ENCODE measurements at regions not wholly inside any gene's neighbourhood (a gene's known extent, or its start where the extent isn't known, plus 50 kb on each side); places are given as distances from the start of the nearest gene placed in this dataset.

- H3K4me3 Mint-ChIP-seq, result no peak overlapping the region
- H3K4me1 Mint-ChIP-seq (ENCODE audit: low read depth), result no peaks in the 10 kb centered on the region
- no peak overlapping the region for H3K27ac Mint-ChIP-seq
- no peaks in the 10 kb centered on the region for H3K27me3 Mint-ChIP-seq
- H3K9me3 Mint-ChIP-seq (ENCODE audit: low read depth), result no peaks in the 10 kb centered on the region
- H3K36me3 Mint-ChIP-seq, result no peaks in the 10 kb centered on the region
Measured at GRCh38 chr5:33364406-33364805, 76.4 kb upstream of the TARS1 start.

GRCh38 chr5:33367416-33367815, 73.3 kb upstream of the TARS1 start:
- H3K4me1 Mint-ChIP-seq (ENCODE audit: low read depth), result no peaks in the 10 kb centered on the region
- no peaks in the 10 kb centered on the region for H3K27me3 Mint-ChIP-seq

GRCh38 chr5:33369485-33370465, 71.0 kb upstream of the TARS1 start:
- no peaks in the 10 kb centered on the region for H3K4me1 Mint-ChIP-seq (ENCODE audit: low read depth)
- no peak overlapping the region for H3K27ac Mint-ChIP-seq
- H3K4me3 Mint-ChIP-seq, result no peak overlapping the region
- H3K36me3 Mint-ChIP-seq, result no peaks in the 10 kb centered on the region
- H3K27me3 Mint-ChIP-seq, result no peaks in the 10 kb centered on the region
- H3K9me3 Mint-ChIP-seq (ENCODE audit: low read depth), result no peaks in the 10 kb centered on the region

More at GRCh38 chr5:33367416-33367815, 73.3 kb upstream of the TARS1 start:
- Mint-ChIP-seq H3K9me3 (ENCODE audit: low read depth) (no peaks in the 10 kb centered on the region), H3K36me3 (no peaks in the 10 kb centered on the region), H3K27ac (no peak overlapping the region), H3K4me3 (no peak overlapping the region)

GRCh38 chr5:33370466-33370859, 70.3 kb upstream of the TARS1 start:
- H3K27me3 Mint-ChIP-seq, result no peaks in the 10 kb centered on the region
- H3K27ac Mint-ChIP-seq, result no peak overlapping the region
- no peaks in the 10 kb centered on the region for H3K4me1 Mint-ChIP-seq (ENCODE audit: low read depth)
- H3K9me3 Mint-ChIP-seq (ENCODE audit: low read depth), result no peaks in the 10 kb centered on the region
- no peaks in the 10 kb centered on the region for H3K36me3 Mint-ChIP-seq
- H3K4me3 Mint-ChIP-seq, result no peak overlapping the region

GRCh38 chr5:33371660-33372059, 69.1 kb upstream of the TARS1 start:
- H3K27me3 Mint-ChIP-seq, result no peaks in the 10 kb centered on the region
- no peaks in the 10 kb centered on the region for H3K4me1 Mint-ChIP-seq (ENCODE audit: low read depth)
- no peak overlapping the region for H3K27ac Mint-ChIP-seq

GRCh38 chr5:33372721-33373472, 67.9 kb upstream of the TARS1 start:
- Mint-ChIP-seq H3K27me3 (no peaks in the 10 kb centered on the region), H3K4me3 (no peak overlapping the region), H3K4me1 (ENCODE audit: low read depth) (no peaks in the 10 kb centered on the region), H3K9me3 (ENCODE audit: low read depth) (no peaks in the 10 kb centered on the region), H3K27ac (no peak overlapping the region), H3K36me3 (no peaks in the 10 kb centered on the region)

More at GRCh38 chr5:33371660-33372059, 69.1 kb upstream of the TARS1 start:
- Mint-ChIP-seq H3K36me3 (no peaks in the 10 kb centered on the region), H3K4me3 (no peak overlapping the region), H3K9me3 (ENCODE audit: low read depth) (no peaks in the 10 kb centered on the region)

- Mint-ChIP-seq H3K4me3 (no peak overlapping the region), H3K4me1 (ENCODE audit: low read depth) (no peaks in the 10 kb centered on the region), H3K27ac (no peak overlapping the region), H3K9me3 (ENCODE audit: low read depth) (no peaks in the 10 kb centered on the region), H3K27me3 (no peaks in the 10 kb centered on the region), H3K36me3 (no peaks in the 10 kb centered on the region)
Measured at GRCh38 chr5:33375900-33376299, 64.9 kb upstream of the TARS1 start.

GRCh38 chr5:33379757-33380156, 61.0 kb upstream of the TARS1 start:
- Mint-ChIP-seq H3K4me3 (no peak overlapping the region), H3K4me1 (ENCODE audit: low read depth) (no peaks in the 10 kb centered on the region), H3K9me3 (ENCODE audit: low read depth) (peaks cover 7% of the 10 kb centered on the region), H3K27me3 (peaks cover 6% of the 10 kb centered on the region), H3K36me3 (no peaks in the 10 kb centered on the region), H3K27ac (peak overlapping the region; percentile 13)

GRCh38 chr5:33381243-33381642, 59.5 kb upstream of the TARS1 start:
- Mint-ChIP-seq H3K9me3 (ENCODE audit: low read depth) (peaks cover 17% of the 10 kb centered on the region), H3K4me3 (no peak overlapping the region), H3K36me3 (no peaks in the 10 kb centered on the region), H3K27ac (no peak overlapping the region), H3K27me3 (peaks cover 6% of the 10 kb centered on the region), H3K4me1 (ENCODE audit: low read depth) (no peaks in the 10 kb centered on the region)
